GM12874 (cell line): ENCODE measurements at regions not wholly inside any gene's neighbourhood (a gene's known extent, or its start where the extent isn't known, plus 50 kb on each side); places are given as distances from the start of the nearest gene placed in this dataset.

Experiments
- CTCF ChIP-seq: IDR thresholded peaks from 2 replicates; pipeline ENCODE4 v1.5.1; 2011; ENCODE audit warnings: low read depth, mild to moderate bottlenecking, control low read depth, low read length, moderate library complexity; ENCODE audit not compliant: insufficient read depth

- TF ChIP-seq CTCF = no peak
Measured at GRCh38 chr6:92380803-92381601, 1038.4 kb downstream of the EPHA7 start.

DNA sequence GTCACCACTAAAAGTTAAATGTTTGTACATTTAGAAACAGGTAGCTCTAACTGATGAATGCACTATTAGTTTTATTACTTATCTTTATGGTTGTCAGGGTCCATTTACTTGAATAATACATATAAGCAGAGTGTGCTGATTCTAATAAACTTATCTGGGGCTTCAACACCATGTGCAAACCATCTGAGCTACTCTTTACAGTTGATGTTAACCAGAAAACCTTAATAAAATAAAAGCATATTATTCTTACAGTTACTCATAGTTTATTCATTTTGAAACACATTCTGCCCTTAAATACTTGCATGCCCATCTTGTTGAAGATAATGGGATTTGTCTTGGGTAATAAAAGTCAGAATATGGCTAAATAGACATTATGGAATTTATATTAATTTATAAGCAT lies 1042.2 kb downstream of the EPHA7 start:
- TF ChIP-seq CTCF = no peak

GRCh38 chr6:92376691-92377090 lies 1042.7 kb downstream of the EPHA7 start:
- no peak for TF ChIP-seq CTCF

- TF ChIP-seq CTCF = no peak
Measured at GRCh38 chr6:92371211-92372208, 1047.8 kb downstream of the EPHA7 start.

- TF ChIP-seq CTCF = no peak
Measured at GRCh38 chr6:92369309-92369708, 1050.0 kb downstream of the EPHA7 start.

- no peak for TF ChIP-seq CTCF
Measured at GRCh38 chr6:92364948-92365541, 1054.3 kb downstream of the EPHA7 start.

DNA sequence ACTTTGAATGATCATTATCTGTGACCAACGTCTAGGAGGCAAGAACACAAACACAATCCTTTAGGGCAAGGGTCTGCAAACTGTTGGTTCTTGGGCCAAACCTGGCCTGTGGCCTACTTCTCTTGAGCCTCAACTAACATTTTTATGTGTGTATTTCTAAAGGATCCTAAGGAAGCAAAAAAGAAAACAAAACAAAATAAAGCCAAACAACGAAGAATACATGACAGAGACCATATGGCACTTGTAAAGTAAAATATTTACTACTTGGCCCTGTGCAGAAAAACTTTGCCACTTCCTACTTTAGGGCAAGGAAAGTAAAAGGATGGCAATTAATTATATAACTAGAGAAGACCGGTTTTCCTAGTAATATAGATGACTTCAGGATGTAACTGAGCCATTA lies 1056.2 kb downstream of the EPHA7 start:
- no peak for TF ChIP-seq CTCF
